Lung microvascular endothelial cell (primary cell): ENCODE measurements at regions not wholly inside any gene's neighbourhood (a gene's known extent, or its start where the extent isn't known, plus 50 kb on each side); places are given as distances from the start of the nearest gene placed in this dataset.
"Not testable (repeated sequence)": the region's sequence is repeated elsewhere in the genome, so short reads cannot be mapped to it uniquely, and the experiment has no call there.

Experiments used
- DNase-seq, 2 donors: peaks; one replicate each; pipeline versions ENCODE4 v3.0.0 to v3.0.0-alpha.2; 2010; ENCODE audit warnings: low read depth in 2 of 2

DNA sequence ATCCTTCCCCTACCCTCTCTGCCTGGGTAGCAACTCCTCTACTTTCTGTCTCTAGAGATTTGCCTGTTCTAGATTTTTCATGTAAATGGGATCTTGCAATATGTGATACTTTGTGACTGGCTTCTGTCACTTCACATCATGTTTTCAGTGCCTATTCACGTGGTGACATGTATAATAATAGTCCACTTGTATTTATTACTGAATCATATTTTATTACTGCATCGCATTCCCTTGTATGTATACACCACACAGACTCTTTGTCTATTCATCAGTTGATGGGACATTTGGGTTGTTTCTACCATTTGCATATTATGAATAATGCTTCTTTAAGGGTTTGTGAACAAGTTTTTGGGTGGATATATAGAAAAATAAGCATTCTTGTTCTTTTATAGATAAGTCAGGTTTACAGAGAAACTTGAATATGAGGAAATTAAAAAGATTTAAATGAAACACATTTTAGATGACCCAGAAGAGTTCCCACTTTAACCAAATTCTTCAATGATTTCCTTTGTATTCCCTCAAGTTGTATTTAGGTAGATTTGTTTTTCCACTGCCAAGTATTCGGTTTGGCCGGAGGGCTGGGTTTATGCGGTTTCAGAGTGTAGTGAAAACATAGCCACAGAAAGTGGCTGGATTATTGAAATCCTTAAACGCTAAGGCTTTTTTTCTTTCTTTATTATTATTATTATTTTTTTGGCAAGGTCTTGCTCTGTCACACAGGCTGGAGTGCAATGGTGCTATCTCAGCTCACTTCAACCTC, 178.7 kb upstream of the TMTC1 start:
- DNase-seq: no peak

DNA sequence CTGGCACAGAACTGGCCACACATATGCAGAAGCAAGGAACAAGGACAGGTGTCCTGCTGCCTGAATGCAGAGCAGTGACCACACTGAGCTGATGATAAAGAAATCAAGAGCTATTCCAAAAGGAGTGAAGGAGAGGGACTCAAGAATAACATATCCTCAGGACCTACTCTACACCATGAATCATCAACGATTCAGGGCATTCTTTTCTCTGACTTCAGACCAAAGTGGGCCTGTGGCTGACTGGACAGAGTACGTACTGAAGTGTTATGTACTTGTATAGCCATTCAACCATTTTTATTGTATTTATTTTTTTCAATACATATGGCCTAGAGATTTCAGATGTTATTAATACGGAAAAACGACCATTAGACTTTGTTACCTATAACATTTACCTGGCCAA, 177.5 kb upstream of the TMTC1 start:
- no peak for DNase-seq

DNA sequence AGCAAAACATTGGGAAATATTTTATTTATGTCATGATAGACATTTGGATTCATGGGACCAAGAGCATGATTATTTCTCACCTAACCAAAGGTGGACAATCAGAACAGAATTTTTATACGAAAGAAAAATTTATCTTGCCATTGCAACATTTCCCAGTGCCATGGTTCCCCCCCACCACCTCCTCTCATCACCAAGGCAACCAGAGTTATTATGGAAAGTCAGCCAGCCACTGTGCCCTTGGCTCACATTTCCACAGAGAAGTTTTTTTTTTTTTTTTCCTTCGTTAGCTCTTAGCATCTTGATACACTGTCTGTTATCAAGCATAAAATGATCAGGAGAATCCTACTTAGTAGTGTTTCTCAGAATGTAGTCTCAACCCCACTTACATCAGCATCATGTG, 176.4 kb upstream of the TMTC1 start:
- peak in 1 of 2 donors; percentile 35 for DNase-seq

DNA sequence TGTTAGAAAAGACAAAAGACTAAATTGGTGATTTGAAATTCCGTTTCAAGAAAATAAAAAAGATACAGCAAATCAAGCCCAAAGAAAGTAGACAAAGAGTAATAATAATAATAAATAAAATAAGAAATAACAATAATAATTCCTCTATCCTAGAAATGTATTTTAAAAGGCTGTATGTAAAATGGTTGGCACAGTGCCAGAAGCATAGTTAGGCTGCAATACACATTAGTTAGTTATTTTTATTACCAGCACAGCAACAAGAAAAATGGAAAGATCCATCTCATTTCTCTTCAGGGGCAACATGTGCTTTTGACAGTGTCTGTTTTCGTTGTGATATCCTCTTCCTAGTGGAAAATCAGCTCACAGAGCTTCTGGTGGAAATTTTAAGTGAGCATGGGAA, 174.1 kb upstream of the TMTC1 start:
- peak; percentile 23 to 38 for DNase-seq

DNA sequence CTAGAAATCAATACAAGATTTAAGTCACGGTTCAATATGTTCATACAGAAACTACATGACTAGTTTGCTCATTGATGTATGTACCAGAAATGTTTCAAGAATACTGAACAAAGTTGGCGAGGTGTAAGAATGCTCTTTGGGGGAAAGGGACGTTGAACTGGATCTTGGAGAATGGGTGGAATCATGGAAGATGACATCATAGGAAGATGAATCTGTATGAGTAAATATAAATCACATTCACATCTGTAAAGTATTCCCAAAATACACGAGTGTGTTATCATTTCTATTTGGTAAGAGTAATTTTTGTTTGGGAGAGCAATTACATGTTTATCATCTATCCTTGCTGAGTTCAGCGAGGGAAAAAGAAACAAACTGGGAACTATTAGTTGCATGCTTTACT, 162.2 kb upstream of the TMTC1 start:
- DNase-seq: no peak

DNA sequence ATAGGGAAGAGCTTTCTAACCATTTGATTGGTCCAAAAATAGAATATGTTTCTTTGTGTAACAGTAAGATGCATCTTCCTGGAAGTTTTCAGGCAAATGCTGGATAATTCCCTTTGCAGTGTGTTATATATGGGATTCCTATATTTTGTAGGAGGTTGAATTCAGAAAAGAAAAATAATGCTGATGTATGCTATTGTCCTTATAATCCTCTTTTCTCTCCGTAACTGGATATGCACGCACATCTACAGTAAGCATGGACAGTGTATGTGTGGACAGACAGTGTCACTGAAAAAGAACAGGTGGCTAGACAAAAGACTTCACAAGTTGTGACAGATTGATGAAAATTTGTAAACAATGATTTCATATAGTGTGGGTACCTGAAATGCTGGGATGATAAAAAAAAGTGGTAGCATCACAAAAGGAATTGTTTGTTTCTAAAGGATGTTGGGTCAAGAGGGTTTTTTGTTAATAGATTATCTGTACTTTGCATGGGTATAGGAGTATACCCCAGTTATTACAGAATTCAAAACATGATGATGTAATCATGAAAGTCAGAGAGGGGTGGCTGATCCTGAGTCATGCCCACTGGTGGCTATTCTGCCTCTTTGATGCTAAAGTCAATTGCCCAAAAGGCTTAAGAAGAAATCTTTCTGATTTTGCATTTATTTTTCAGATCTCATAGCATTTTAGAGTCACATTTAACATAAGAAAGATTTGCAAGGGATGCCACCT, 160.7 kb upstream of the TMTC1 start:
- no peak for DNase-seq

DNA sequence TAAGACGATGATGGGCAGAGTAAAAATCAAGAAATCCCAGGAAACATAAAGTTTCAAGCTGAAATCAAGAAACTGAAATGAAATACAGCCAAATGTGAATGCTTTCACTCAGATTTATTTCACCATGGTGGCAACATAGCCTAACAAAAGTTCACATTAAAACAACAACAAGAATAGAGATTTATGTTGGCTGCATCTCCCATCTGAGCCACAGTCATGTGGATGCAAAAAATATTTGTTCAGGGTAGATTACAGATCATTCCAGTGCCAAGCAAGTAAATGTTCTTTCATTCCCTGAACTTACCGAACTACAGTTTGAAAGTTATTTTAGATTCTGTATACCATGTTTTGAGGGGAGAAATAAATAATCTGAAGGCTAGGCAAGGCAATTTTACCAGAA, 159.9 kb upstream of the TMTC1 start:
- peak in 1 of 2 donors; percentile 26 for DNase-seq

DNA sequence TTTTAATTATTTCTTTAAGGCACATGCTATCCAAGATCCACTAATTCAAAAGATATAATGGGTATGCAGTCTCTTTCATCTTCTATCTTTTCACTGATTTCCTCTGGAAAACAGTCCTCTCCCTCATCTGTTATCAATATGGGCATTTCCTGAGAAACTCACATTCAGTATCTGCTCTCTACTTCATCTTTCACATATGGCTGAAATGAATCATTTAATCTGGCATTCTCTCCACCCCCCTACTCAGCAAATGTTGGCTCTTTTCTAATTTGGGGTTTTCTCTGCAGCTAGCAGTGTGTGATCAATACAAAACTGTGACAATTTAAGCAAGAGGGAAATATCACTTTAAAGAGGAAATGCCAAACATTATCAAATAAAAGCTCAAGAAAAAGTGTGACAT, 157.1 kb upstream of the TMTC1 start:
- no peak for DNase-seq

DNA sequence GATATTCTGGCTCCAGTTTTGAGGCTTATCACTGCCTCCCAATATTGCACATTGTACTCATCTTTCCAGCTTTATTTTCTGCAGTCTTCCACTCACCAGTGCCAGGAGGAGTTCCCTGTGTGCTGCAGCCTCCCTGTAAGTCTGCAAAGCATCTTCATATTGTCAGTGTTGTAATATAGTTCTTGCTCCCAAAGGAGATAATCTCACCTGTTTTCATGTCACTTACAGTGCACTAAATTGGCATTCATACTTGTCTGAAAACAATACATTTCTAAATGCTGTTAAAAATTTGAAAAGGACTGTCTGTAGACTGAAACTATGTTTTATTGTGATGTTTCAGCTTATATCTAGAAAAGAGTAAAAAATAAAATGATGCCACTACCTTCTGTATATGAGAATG, 146.8 kb upstream of the TMTC1 start:
- no peak for DNase-seq

DNA sequence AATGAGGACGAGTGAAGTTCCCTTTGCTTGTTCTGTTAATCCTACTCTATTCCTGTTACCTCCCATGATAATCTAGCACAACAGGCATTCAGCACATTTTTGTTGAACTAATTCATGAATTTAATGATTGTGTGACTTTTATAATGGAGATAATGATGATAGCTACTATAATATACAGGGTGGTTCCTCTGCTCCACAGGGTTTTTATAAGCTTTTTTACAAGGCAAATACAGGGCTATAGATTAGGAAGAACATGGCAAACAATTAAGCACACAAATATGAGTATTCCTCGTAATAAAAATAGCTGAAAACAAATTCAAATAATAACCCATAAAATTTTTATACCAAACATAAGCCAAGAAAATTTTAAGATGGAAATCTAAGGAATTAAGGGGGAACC, 145.6 kb upstream of the TMTC1 start:
- no peak for DNase-seq

DNA sequence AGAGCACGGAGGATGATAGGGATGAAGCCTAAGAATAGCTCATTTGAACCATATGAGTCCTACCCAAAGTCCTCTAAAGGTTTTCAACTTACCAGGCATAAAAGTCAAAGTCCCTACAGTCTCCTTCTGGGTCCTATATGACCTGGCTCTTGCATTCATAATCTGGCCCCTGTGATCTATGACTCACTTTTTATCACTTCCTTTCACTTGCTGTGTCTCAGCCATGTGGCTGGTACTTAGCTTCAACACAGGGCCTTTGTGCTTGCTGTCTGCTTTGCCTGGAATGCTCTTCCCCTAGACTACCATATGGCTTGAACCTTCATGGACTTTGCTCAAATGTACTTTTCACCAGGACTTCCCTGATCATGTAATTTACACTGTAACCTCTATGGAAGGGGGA, 137.6 kb upstream of the TMTC1 start:
- peak; percentile 27 to 86 for DNase-seq

DNA sequence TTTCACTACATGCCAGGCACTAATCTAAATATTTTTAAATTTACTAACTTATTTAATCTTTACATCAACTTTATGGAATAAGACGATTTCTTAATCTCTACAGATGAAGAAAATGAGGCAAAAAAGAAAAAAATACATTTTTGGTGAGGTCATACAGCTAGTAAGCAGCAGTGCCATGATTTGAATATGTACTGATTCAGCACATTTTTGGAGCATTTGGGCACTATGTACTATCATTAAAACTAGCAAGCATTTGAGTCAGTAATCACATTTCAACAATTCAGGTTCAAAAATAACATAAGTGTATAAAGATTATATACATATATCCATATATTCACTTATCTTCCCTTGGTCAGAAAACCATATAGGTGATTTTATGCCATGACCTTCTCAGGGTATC, 124.4 kb upstream of the TMTC1 start:
- DNase-seq: no peak

DNA sequence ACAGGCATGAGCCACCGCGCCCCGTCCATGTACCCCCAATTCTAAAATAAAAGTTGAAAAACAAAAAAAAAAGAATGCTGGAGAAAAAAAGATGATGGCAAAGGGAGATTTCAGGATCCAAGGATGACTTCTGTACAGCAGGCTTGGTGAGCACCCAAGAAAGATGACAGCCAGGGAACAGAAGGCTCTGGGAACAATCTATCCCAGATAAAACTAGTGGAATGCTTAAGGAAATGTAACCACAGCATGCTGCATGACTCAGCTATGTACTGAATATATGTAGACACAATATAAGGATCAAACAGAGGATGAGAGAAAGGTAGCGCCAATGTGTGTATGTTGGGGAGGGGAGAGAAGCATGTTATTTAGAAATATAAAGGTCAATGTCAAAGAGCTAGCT, 123.7 kb upstream of the TMTC1 start:
- no peak for DNase-seq

DNA sequence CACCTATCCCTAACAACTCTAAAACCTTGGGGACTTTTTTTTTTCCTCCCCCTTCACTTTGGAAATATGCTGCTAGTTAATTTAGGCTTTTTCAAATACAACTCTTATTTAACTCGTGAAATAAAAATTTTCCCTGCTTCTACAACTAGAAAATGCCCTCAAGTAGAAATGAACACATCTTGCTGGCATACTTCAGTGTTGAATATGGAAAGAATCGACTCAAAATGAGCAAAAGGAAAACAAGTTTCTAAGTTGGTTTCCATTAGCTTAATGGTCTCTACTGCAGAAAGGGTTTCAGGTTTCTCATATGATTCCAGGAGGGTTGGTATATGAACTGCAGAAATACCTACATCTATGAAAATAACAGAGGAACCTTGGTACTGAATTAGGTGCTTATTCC, 118.3 kb upstream of the TMTC1 start:
- DNase-seq: no peak

DNA sequence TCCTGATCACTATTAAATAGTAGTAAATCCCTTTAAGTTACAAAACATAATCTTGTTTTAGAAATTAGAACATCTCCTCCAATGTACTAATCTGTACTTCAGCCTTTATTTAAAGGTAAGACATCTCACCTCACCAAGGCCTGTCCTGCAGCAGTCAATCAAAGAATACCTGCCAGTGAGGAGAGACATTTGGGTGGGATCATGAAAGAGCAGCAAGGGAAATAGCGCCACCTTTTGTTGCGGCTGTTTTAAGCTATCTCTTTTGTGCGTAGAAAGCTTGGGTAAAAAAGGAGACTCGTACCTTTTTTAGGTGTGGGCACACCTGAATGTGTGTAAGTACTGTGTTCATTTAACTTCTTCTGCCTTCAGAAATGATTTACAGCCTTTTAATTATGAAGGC, 117.8 kb upstream of the TMTC1 start:
- DNase-seq: peak in 1 of 2 donors; percentile 7

DNA sequence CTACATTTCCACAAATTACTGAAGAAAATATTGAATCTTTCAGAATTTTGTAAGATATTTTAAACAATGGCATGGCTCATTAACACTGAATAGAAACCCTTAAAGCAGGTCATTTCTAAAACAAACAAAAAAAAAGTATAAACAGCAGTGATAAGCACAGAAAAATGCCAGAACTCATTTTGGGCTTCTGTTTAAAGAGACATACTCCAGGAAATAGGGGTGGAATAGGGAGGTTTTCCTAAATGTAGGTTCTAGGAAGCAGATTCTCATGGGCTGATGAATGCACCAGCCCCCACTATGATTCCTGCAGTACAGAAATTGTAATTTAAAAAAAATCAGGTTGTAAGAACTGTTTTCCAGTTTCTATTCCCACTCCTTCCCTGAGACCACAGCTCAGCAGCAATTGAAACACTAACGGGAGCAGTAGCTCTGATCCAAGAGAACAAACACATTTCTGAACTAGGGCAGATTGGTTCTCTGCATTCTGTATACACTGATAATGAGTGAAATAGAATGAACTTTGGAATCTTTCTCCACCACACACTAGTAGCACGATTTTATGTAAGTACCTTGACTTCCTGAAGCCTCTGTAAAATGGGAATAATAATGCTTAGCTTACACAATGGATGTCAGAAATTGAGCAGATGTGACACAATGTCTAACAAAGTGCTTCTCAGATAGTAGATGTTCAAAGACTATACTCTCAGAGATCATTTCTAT, 115.6 kb upstream of the TMTC1 start:
- DNase-seq: no peak

DNA sequence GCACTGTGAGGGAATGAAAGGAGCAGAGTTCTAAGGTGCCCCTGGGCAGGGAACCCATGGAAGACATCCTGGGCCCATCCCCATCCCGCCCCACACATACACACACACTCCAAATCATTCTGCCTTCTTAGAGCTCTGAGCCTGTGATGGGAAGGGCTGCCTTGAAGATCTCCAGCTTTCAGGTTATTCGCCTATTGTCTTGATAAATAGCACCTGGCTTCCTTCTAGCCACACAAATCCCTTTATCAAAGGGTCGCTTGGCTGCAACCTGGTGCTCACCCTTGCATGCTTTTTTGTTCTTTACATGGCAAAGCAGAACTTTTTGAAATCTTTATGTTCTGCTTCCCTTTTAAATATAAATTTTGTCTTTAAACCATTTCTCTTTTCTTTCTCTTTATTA, 112.2 kb upstream of the TMTC1 start:
- DNase-seq: no peak

DNA sequence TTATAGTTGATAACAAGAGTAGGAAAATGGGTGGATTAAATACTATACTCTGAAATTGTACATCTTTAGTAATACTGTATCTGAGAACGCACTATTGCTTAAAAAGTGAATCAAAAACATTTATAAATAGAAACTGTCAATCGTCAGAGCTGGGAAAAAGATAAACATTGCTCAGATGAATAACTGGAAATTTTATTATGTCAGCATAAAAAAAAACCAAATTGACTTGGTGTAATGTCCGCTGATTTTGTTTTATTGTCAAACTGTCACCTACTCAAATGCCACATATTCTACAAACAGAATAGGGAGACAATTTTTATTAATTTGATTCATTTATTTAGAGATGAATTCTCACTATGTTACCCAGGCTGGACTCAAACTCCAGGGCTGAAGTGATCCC, 109.3 kb upstream of the TMTC1 start:
- DNase-seq: no peak

DNA sequence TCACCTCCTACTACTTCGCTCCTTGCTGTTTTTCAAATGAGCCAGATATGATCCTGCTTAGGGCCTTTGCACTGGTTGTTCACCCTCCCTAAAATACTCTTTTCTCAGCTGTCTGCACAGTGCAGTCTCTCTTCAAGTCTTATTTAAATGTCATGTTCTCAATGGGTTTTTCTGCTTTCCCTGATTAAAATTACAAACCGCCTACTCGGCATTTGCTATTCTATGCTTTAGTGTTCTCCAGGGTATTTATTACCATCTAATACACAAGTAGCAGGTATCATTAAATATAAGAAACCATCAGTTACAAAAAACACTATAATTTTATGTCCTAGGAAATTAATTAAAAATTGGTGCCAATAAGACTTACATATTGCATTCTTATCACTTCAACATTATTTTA, 108.0 kb upstream of the TMTC1 start:
- DNase-seq: no peak

DNA sequence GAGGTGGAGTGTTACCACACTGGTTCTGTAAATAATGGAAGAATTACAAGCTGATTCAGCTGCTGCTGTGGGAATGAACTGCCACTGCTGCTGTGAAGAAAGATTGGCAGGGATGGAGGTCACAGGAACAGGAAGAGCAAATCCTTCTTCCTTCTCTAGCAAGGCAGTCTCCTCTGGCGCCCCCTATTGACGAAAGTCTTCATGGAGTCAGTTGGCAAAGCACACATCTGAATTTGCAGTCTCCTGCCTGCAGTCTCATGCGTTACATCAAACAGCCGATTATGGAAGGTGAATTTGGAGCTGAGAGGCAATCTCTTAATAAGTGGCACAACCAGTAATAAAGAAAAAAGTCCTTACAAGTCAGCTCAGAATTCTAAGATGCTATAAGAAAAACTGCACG, 106.0 kb upstream of the TMTC1 start:
- peak; percentile 42 to 66 for DNase-seq

DNA sequence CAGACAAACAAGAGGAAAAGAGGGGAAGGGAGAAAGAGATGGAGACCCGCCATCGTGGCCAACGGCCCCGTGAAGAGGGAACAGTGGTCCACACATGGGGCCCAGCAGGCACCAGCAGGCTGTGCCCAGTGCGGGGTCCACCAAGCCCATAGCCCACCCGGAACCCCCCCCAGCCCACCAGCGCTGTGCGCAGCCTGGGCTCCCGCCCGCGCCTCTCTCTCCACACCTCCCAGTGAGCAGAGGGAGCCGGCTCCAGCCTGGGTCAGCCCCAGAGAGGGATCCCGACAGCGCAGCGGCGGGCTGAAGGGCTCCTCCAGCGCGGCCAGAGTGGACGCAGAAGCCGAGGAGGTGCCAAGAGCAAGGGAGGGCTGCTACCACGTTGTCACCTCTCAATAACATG, 105.0 kb upstream of the TMTC1 start:
- no peak for DNase-seq

DNA sequence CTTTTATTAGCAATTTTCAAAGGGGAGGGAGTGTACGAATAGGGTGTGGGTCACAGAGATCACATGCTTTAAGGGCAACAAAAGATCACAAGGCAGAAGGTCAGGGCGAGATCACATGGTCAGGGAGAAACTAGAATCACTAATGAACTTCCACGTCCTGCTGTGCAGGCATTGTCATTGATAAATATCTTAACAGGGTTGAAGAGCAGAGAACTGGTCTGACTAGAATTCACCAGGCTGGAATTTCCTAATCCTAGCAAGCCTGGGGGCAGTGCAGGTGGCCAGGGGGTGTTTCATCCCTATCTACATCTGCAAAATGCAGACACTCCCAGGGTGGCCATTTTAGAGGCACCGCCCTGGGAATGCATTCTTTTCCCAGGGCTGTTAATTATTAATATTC, 101.2 kb upstream of the TMTC1 start:
- not testable (repeated sequence) for DNase-seq
